GM12878 (cell line): ENCODE measurements at regions not wholly inside any gene's neighbourhood (a gene's known extent, or its start where the extent isn't known, plus 50 kb on each side); places are given as distances from the start of the nearest gene placed in this dataset.

Experiments
- ATAC-seq: fragments of 200-7000 bp; cut with Tn5 transposase; 3 replicates; pipeline ENCODE4 v1.9.1; 2020; ENCODE audit warnings: mild to moderate bottlenecking, moderate library complexity
- BruUV-seq: library from RNA; stranded (reverse); fragments of 400-500 nt; replicated peaks from 2 replicates; lab custom pipeline; 2021; lab: Mats Ljungman, UMichigan
- CTCF ChIA-PET: fragments of 300-600 bp; sonication (Branson Sonifier 250); formaldehyde crosslinking; extraction: SDS; loops from one replicate; lab custom pipeline; 2021; ENCODE audit warnings: inconsistent platforms; lab: Yijun Ruan, JAX
- POLR2A ChIA-PET: fragments of 350-600 bp; formaldehyde crosslinking; extraction: SDS; loops from one replicate; lab custom pipeline; 2021; ENCODE audit warnings: inconsistent platforms; lab: Charles Lee
- RAD21 ChIA-PET: fragments of 300-600 bp; sonication (Branson Sonifier 250); formaldehyde crosslinking; loops from one replicate; lab custom pipeline; 2023; ENCODE audit warnings: antibody characterized with exemption; ENCODE audit not compliant: unreplicated experiment; lab: Charles Lee
- SMC1A ChIA-PET: fragments of 300-600 bp; sonication (Branson Sonifier 250); formaldehyde crosslinking; loops from one replicate; lab custom pipeline; 2023; ENCODE audit not compliant: unreplicated experiment, uncharacterized antibody; lab: Charles Lee
- DNase-seq: peaks from one replicate; pipeline ENCODE4 v3.0.0-alpha.2; 2011; ENCODE audit warnings: low read depth, low spot score
- FAIRE-seq: peaks from 3 replicates; lab custom pipeline; 2011; peaks lifted over from hg19 to GRCh38; lab: Jason Lieb, UNC
- H2AFZ ChIP-seq: 2 replicates; pipeline ENCODE4 v1.6.0; 2011; ENCODE audit warnings: low read depth, low read length, control low read depth; ENCODE audit not compliant: control insufficient read depth
- H3K27ac ChIP-seq: 2 replicates; pipeline ENCODE4 v1.5.1; 2011; ENCODE audit warnings: control low read depth; ENCODE audit not compliant: control insufficient read depth, insufficient read depth
- H3K27me3 ChIP-seq, 2 experiments: replicated peaks in 1 of 2; 2 replicates each; pipeline versions ENCODE4 v1.6.0 to v1.6.1; 2011; ENCODE audit warnings: low read length in 1 of 2; ENCODE audit not compliant: control insufficient read depth in 2 of 2, insufficient read depth in 2 of 2
- H3K36me3 ChIP-seq, 2 experiments: 2 replicates each; pipeline ENCODE4 v1.5.1; 2011; ENCODE audit warnings: low read length in 1 of 2; ENCODE audit not compliant: control insufficient read depth in 2 of 2, insufficient read depth in 2 of 2
- H3K4me1 ChIP-seq: 2 replicates; pipeline ENCODE4 v1.6.1; 2011; ENCODE audit warnings: mild to moderate bottlenecking, low read length, moderate library complexity, mixed read lengths; ENCODE audit not compliant: control insufficient read depth, insufficient read depth
- H3K4me2 ChIP-seq: 2 replicates; pipeline ENCODE4 v1.6.0; 2011; ENCODE audit warnings: control low read depth; ENCODE audit not compliant: control insufficient read depth, insufficient read depth
- H3K4me3 ChIP-seq: fragments of 200-600 bp; sonication (generic); 2 replicates; pipeline ENCODE4 v1.5.1; 2016
- H3K79me2 ChIP-seq: 2 replicates; pipeline ENCODE4 v1.6.0; 2011; ENCODE audit warnings: low read length; ENCODE audit not compliant: control insufficient read depth, insufficient read depth
- H3K9ac ChIP-seq: 2 replicates; pipeline ENCODE4 v1.8.0; 2011; ENCODE audit warnings: low read length, control low read depth, mixed read lengths; ENCODE audit not compliant: control insufficient read depth, insufficient read depth
- H3K9me3 ChIP-seq: replicated peaks from 3 replicates; pipeline ENCODE4 v1.5.1; 2011; ENCODE audit warnings: mild to moderate bottlenecking, low read length; ENCODE audit not compliant: control insufficient read depth, insufficient read depth
- H4K20me1 ChIP-seq: 2 replicates; pipeline ENCODE4 v1.6.0; 2011; ENCODE audit not compliant: control insufficient read depth, insufficient read depth
- BRCA1 ChIP-seq: IDR thresholded peaks from 2 replicates; pipeline ENCODE4 v1.6.1; 2011; ENCODE audit warnings: low read depth, low read length, improper control_type of control experiment
- CHD1 ChIP-seq: IDR thresholded peaks from 2 replicates; pipeline ENCODE4 v1.6.1; 2012; ENCODE audit warnings: low read depth, low read length, improper control_type of control experiment
- CHD2 ChIP-seq: IDR thresholded peaks from 2 replicates; pipeline ENCODE4 v1.6.1; 2011; ENCODE audit warnings: low read depth, low read length, improper control_type of control experiment, borderline replicate concordance
- CREB1 ChIP-seq: IDR thresholded peaks from 2 replicates; pipeline ENCODE4 v1.6.1; 2012; ENCODE audit warnings: low read depth, mild to moderate bottlenecking, inconsistent platforms
- CREM ChIP-seq: IDR thresholded peaks from 2 replicates; pipeline ENCODE4 v1.6.1; 2014; ENCODE audit warnings: antibody characterized with exemption, low read depth
- KLF5 ChIP-seq: fragments of 450-650 bp; IDR thresholded peaks from 2 replicates; pipeline ENCODE4 v1.6.1; 2014; ENCODE audit warnings: mild to moderate bottlenecking; ENCODE audit not compliant: partially characterized antibody
- NBN ChIP-seq: fragments of 450-650 bp; IDR thresholded peaks from 2 replicates; pipeline ENCODE4 v1.6.1; 2016
- NRF1 ChIP-seq: conservative IDR thresholded peaks from 2 replicates; pipeline ENCODE4 v1.6.1; 2011; ENCODE audit warnings: mild to moderate bottlenecking, low read depth, low read length, improper control_type of control experiment
- PAX5 ChIP-seq: IDR thresholded peaks from 2 replicates; pipeline ENCODE4 v1.6.1; 2011; ENCODE audit warnings: low read depth, low read length, borderline replicate concordance
- RB1 ChIP-seq: fragments of 450-650 bp; formaldehyde crosslinking; IDR thresholded peaks from 2 replicates; pipeline ENCODE4 v1.6.1; 2017; ENCODE audit warnings: mild to moderate bottlenecking, borderline replicate concordance
- RUNX3 ChIP-seq: IDR thresholded peaks from 2 replicates; pipeline ENCODE4 v1.6.1; 2012; ENCODE audit warnings: low read length, inconsistent platforms
- SPI1 ChIP-seq: IDR thresholded peaks from 2 replicates; pipeline ENCODE4 v1.6.1; 2011; ENCODE audit warnings: low read depth, mild to moderate bottlenecking, low read length, moderate library complexity, borderline replicate concordance; ENCODE audit not compliant: insufficient read depth
- SUPT20H ChIP-seq: IDR thresholded peaks from 2 replicates; pipeline ENCODE4 v1.6.1; 2011; ENCODE audit warnings: low read depth, mild to moderate bottlenecking, low read length, moderate library complexity, borderline replicate concordance; ENCODE audit not compliant: control insufficient read depth
- YBX1 ChIP-seq: fragments of 450-650 bp; IDR thresholded peaks from 2 replicates; pipeline ENCODE4 v1.6.1; 2016; ENCODE audit warnings: antibody characterized with exemption
- ZSCAN29 ChIP-seq: fragments of 450-650 bp; IDR thresholded peaks from 2 replicates; pipeline ENCODE4 v1.6.1; 2017; ENCODE audit warnings: mild to moderate bottlenecking, moderate library complexity
- WGBS: methylation state at CpG from one replicate; pipeline ENCODE4 v1.1.6; 2016; ENCODE audit warnings: low lambda C conversion rate; ENCODE audit not compliant: insufficient replicate concordance, insufficient coverage; ENCODE audit errors: missing lambda C conversion rate; 5-methylcytosine and 5-hydroxymethylcytosine counted together
- in situ Hi-C: fragments of 300-500 bp; cut with MboI; formaldehyde crosslinking; loops from 9 replicates; pipeline ENCODE4 v1.14.3; 2018; ENCODE audit warnings: mixed read lengths
- intact Hi-C: fragments of 100-400 bp; cut with micrococcal nuclease; formaldehyde crosslinking; loops from one replicate; pipeline ENCODE4 v1.14.2; 2022; ENCODE audit not compliant: unreplicated experiment

- Histone ChIP-seq H2AFZ (no peak overlapping the region), H4K20me1 (no peaks in the 10 kb centered on the region), H3K9me3 (no peaks in the 10 kb centered on the region), H3K27me3 (no peaks in the 10 kb centered on the region), H3K27ac (no peak overlapping the region), H3K36me3 (no peaks in the 10 kb centered on the region), H3K9ac (no peak overlapping the region), H3K4me3 (no peak overlapping the region), H3K4me2 (no peak overlapping the region), H3K4me1 (no peaks in the 10 kb centered on the region), H3K79me2 (no peaks in the 10 kb centered on the region)
- ATAC-seq: no peak
- SMC1A ChIA-PET: interaction anchor here (1.7 kb wide), 1 partner anchor 9 kb away, joined by 5 read pairs; no protein-coding TSS in a partner anchor
- DNase-seq: no peak
- TF ChIP-seq RUNX3 (no peak), CREM (no peak), CREB1 (no peak), BRCA1 (no peak), ZSCAN29 (no peak), CHD2 (no peak), NBN (no peak), PAX5 (no peak), NRF1 (no peak), KLF5 (no peak), SPI1 (no peak), SUPT20H (no peak), YBX1 (no peak), CHD1 (no peak), RB1 (no peak)
- RAD21 ChIA-PET: no interaction called here
- WGBS: 27% methylated on average over 2 of the region's 2 CpGs
- no peak for FAIRE-seq
- in situ Hi-C loops: no loop called here
- no TSS peak for BruUV-seq
- POLR2A ChIA-PET: no interaction called here
- intact Hi-C loops: no loop called here
- CTCF ChIA-PET: no interaction called here
These were observed 168.3 kb upstream of the HS3ST1 start for GRCh38 chr4:11596989-11597388.
